Bronchial epithelial cell (primary cell): ENCODE measurements at regions not wholly inside any gene's neighbourhood (a gene's known extent, or its start where the extent isn't known, plus 50 kb on each side); places are given as distances from the start of the nearest gene placed in this dataset.
A peak's percentile ranks its signal among the peaks of the same experiment; 100 is the strongest.

Experiments used
- DNase-seq: peaks from one replicate; pipeline ENCODE4 v3.0.0-alpha.2; 2010; ENCODE audit warnings: low read depth
- FAIRE-seq: peaks from 2 replicates; lab custom pipeline; 2011; peaks lifted over from hg19 to GRCh38; lab: Jason Lieb, UNC
- H3K27me3 ChIP-seq: 2 replicates; pipeline ENCODE4 v1.5.1; 2011; ENCODE audit warnings: low read length; ENCODE audit not compliant: control insufficient read depth, insufficient read depth
- H3K36me3 ChIP-seq: 2 replicates; pipeline ENCODE4 v1.5.1; 2011; ENCODE audit warnings: low read length; ENCODE audit not compliant: control insufficient read depth, insufficient read depth
- H3K4me3 ChIP-seq: 2 replicates; pipeline ENCODE4 v1.5.1; 2011; ENCODE audit warnings: mild to moderate bottlenecking, low read depth, low read length, control low read depth
- CTCF ChIP-seq: IDR thresholded peaks from 2 replicates; pipeline ENCODE4 v1.5.1; 2011; ENCODE audit warnings: mild to moderate bottlenecking, moderate library complexity, low read length, control low read depth, inconsistent platforms; ENCODE audit not compliant: insufficient read depth, severe bottlenecking

- FAIRE-seq (no peak), DNase-seq (no peak)
- no peak for TF ChIP-seq CTCF
- no peaks in the 10 kb centered on the region for H3K36me3 ChIP-seq
- H3K4me3 ChIP-seq: no peak overlapping the region
- no peaks in the 10 kb centered on the region for H3K27me3 ChIP-seq
These were observed 90.8 kb upstream of the TENT5A start for GRCh38 chr6:81843302-81843701.

- H3K27me3 ChIP-seq: no peaks in the 10 kb centered on the region
- H3K4me3 ChIP-seq: no peak overlapping the region
- no peaks in the 10 kb centered on the region for H3K36me3 ChIP-seq
- TF ChIP-seq CTCF: no peak
- FAIRE-seq (no peak), DNase-seq (no peak)
These were observed 89.8 kb upstream of the TENT5A start for GRCh38 chr6:81842254-81842653.

GRCh38 chr6:81838724-81839426 is 86.4 kb upstream of the TENT5A start:
- DNase-seq: no peak
- no peaks in the 10 kb centered on the region for H3K27me3 ChIP-seq
- TF ChIP-seq CTCF: no peak
- no peak for FAIRE-seq
- no peak overlapping the region for H3K4me3 ChIP-seq
- no peaks in the 10 kb centered on the region for H3K36me3 ChIP-seq

- FAIRE-seq (no peak), DNase-seq (peak; percentile 47)
- Histone ChIP-seq H3K4me3 (no peak overlapping the region), H3K36me3 (no peaks in the 10 kb centered on the region), H3K27me3 (no peaks in the 10 kb centered on the region)
- no peak for TF ChIP-seq CTCF
These were observed 85.5 kb upstream of the TENT5A start for GRCh38 chr6:81838031-81838430.

GRCh38 chr6:81834141-81834681 is 81.7 kb upstream of the TENT5A start:
- TF ChIP-seq CTCF: no peak
- DNase-seq (no peak), FAIRE-seq (no peak)
- Histone ChIP-seq H3K4me3 (no peak overlapping the region), H3K36me3 (no peaks in the 10 kb centered on the region), H3K27me3 (no peaks in the 10 kb centered on the region)
